SHP77 (cell line): ENCODE measurements at regions not wholly inside any gene's neighbourhood (a gene's known extent, or its start where the extent isn't known, plus 50 kb on each side); places are given as distances from the start of the nearest gene placed in this dataset.
"Not testable (repeated sequence)": the region's sequence is repeated elsewhere in the genome, so short reads cannot be mapped to it uniquely, and the experiment has no call there.

Experiments used
- DNase-seq, 2 experiments: peaks; one replicate each; lab custom pipeline; 2025; lab: John Stamatoyannopoulos, UW

- no peak for DNase-seq
These were observed 387.5 kb downstream of the ADCYAP1 start for GRCh38 chr18:1292167-1292566.

- no peak for DNase-seq
These were observed 389.6 kb downstream of the ADCYAP1 start for GRCh38 chr18:1294229-1294628.

- no peak for DNase-seq
These were observed 391.6 kb downstream of the ADCYAP1 start for GRCh38 chr18:1296237-1296636.

GRCh38 chr18:1302861-1303260, 398.2 kb downstream of the ADCYAP1 start:
- peak in 1 of 2 experiments; percentile 29 for DNase-seq

GRCh38 chr18:1304392-1304992, 399.8 kb downstream of the ADCYAP1 start:
- no peak for DNase-seq

- no peak for DNase-seq
These were observed 402.0 kb downstream of the ADCYAP1 start for GRCh38 chr18:1306641-1307040.

GRCh38 chr18:1308686-1309085, 404.0 kb downstream of the ADCYAP1 start:
- DNase-seq, result no peak

- DNase-seq, result no peak
These were observed 406.7 kb downstream of the ADCYAP1 start for GRCh38 chr18:1311376-1311775.

GRCh38 chr18:1335345-1335744, 430.7 kb downstream of the ADCYAP1 start:
- not testable (repeated sequence) for DNase-seq

- DNase-seq, result no peak
These were observed 446.3 kb downstream of the ADCYAP1 start for GRCh38 chr18:1350931-1351450.

- DNase-seq, result no peak
These were observed 448.4 kb downstream of the ADCYAP1 start for GRCh38 chr18:1353025-1353424.

GRCh38 chr18:1357724-1358123, 453.1 kb downstream of the ADCYAP1 start:
- DNase-seq, result no peak

GRCh38 chr18:1361936-1362335, 457.3 kb downstream of the ADCYAP1 start:
- DNase-seq, result no peak

- no peak for DNase-seq
These were observed 465.9 kb downstream of the ADCYAP1 start for GRCh38 chr18:1370552-1370951.

- no peak for DNase-seq
These were observed 467.1 kb downstream of the ADCYAP1 start for GRCh38 chr18:1371724-1372123.

GRCh38 chr18:1383465-1383864, 478.8 kb downstream of the ADCYAP1 start:
- DNase-seq, result no peak

- DNase-seq, result not testable (repeated sequence)
These were observed 483.8 kb downstream of the ADCYAP1 start for GRCh38 chr18:1388468-1388867.

GRCh38 chr18:1392046-1392445, 487.4 kb downstream of the ADCYAP1 start:
- DNase-seq, result peak in 1 of 2 experiments; percentile 29

GRCh38 chr18:1392865-1393734, 488.4 kb downstream of the ADCYAP1 start:
- peak in 1 of 2 experiments; percentile 21 for DNase-seq

- no peak for DNase-seq
These were observed 489.3 kb downstream of the ADCYAP1 start for GRCh38 chr18:1393929-1394328.

GRCh38 chr18:1394426-1394825, 489.8 kb downstream of the ADCYAP1 start:
- DNase-seq, result no peak

GRCh38 chr18:1394966-1395365, 490.3 kb downstream of the ADCYAP1 start:
- DNase-seq, result no peak

GRCh38 chr18:1408376-1408775, 503.7 kb downstream of the ADCYAP1 start:
- peak; percentile 21 to 28 for DNase-seq
